B cell (primary cell): ENCODE measurements at regions not wholly inside any gene's neighbourhood (a gene's known extent, or its start where the extent isn't known, plus 50 kb on each side); places are given as distances from the start of the nearest gene placed in this dataset.

ENCODE experiments used
- ATAC-seq: fragments of 200-7000 bp; cut with Tn5 transposase; one replicate; pipeline ENCODE4 v1.10.0; 2021; ENCODE audit warnings: low read depth, mild to moderate bottlenecking, moderate number of reproducible peaks, moderate library complexity
- CTCF ChIA-PET: fragments of 350-600 bp; sonication (Branson Sonifier 250); formaldehyde crosslinking; loops from one replicate; lab custom pipeline; 2021; ENCODE audit warnings: antibody characterized with exemption, inconsistent platforms; lab: Charles Lee
- POLR2A ChIA-PET: fragments of 350-600 bp; sonication (Branson Sonifier 250); formaldehyde crosslinking; loops from one replicate; lab custom pipeline; 2021; ENCODE audit warnings: antibody characterized with exemption; lab: Charles Lee
- DNase-seq: peaks from one replicate; pipeline ENCODE4 v3.0.0; 2013
- H2AFZ ChIP-seq: 2 replicates; pipeline ENCODE4 v1.6.1; 2012; ENCODE audit warnings: mild to moderate bottlenecking, low read depth, low read length; ENCODE audit not compliant: insufficient read depth, poor library complexity, severe bottlenecking
- H3K27ac ChIP-seq, 2 donors: 1 replicate in 1 of 2; 2 replicates in 1 of 2; pipeline ENCODE4 v1.5.1; 2012 to 2013; ENCODE audit warnings: low read length in 2 of 2, mild to moderate bottlenecking in 2 of 2, moderate library complexity in 1 of 2
- H3K27me3 ChIP-seq, 4 experiments: fragments of 200-600 bp in 1 of 4; sonication (generic) in 1 of 4; replicated peaks in 1 of 4; 1 replicate in 2 of 4; 2 replicates in 2 of 4; pipeline versions ENCODE4 v1.6.1 to v1.7.0; 2013 to 2016; ENCODE audit warnings: low read length in 3 of 4, mild to moderate bottlenecking in 2 of 4, mixed read lengths in 1 of 4, moderate library complexity in 1 of 4; ENCODE audit not compliant: insufficient read depth in 4 of 4, control insufficient read depth in 3 of 4; ENCODE audit errors: control extremely low read depth in 1 of 4
- H3K36me3 ChIP-seq, 2 experiments: replicated peaks in 1 of 2; 1 replicate in 1 of 2; 2 replicates in 1 of 2; pipeline versions ENCODE4 v1.6.1 to v1.7.1; 2013; ENCODE audit warnings: low read length in 1 of 2; ENCODE audit not compliant: insufficient read depth in 2 of 2, control insufficient read depth in 1 of 2; ENCODE audit errors: control extremely low read depth in 1 of 2, extremely low read depth in 1 of 2
- H3K4me1 ChIP-seq, 2 donors: fragments of 200-600 bp in 1 of 2; sonication (generic) in 1 of 2; 1 replicate in 1 of 2; 2 replicates in 1 of 2; pipeline versions ENCODE4 v1.5.1 to v1.6.1; 2013 to 2017; ENCODE audit warnings: low read length in 2 of 2; ENCODE audit not compliant: control insufficient read depth in 2 of 2, insufficient read depth in 2 of 2
- H3K4me2 ChIP-seq: replicated peaks from 2 replicates; pipeline ENCODE3; 2012; ENCODE audit warnings: mild to moderate bottlenecking, low read depth, low read length; ENCODE audit not compliant: poor library complexity, severe bottlenecking
- H3K4me3 ChIP-seq, 5 experiments: fragments of 200-600 bp in 1 of 5; sonication (generic) in 1 of 5; 1 replicate in 3 of 5; 2 replicates in 2 of 5; pipeline versions ENCODE4 v1.5.1 to v1.7.0; 2011 to 2016; ENCODE audit warnings: low read length in 4 of 5, mild to moderate bottlenecking in 4 of 5, low read depth in 2 of 5, control low read depth in 1 of 5, moderate library complexity in 1 of 5; ENCODE audit not compliant: insufficient read depth in 1 of 5; ENCODE audit errors: control extremely low read depth in 1 of 5, extremely low read depth in 1 of 5
- H3K79me2 ChIP-seq: fragments of 200-600 bp; sonication (generic); one replicate; pipeline ENCODE4 v1.6.0; 2016; ENCODE audit warnings: low read length; ENCODE audit not compliant: control insufficient read depth, insufficient read depth
- H3K9ac ChIP-seq: fragments of 200-600 bp; sonication (generic); 2 replicates; pipeline ENCODE4 v1.6.1; 2017; ENCODE audit warnings: mild to moderate bottlenecking, low read length, moderate library complexity
- H3K9me3 ChIP-seq, 3 donors: one replicate each; pipeline versions ENCODE4 v1.6.1 to v1.7.1; 2013; ENCODE audit warnings: low read length in 2 of 3; ENCODE audit not compliant: control insufficient read depth in 2 of 3, insufficient read depth in 1 of 3; ENCODE audit errors: control extremely low read depth in 1 of 3
- H4K20me1 ChIP-seq: 2 replicates; pipeline ENCODE4 v1.6.0; 2012; ENCODE audit warnings: mild to moderate bottlenecking, low read length; ENCODE audit not compliant: insufficient read depth, control insufficient read depth, poor library complexity, severe bottlenecking
- H3K27ac Mint-ChIP-seq: one replicate; pipeline ENCODE4 v1.8.0; 2021; ENCODE audit warnings: mixed read lengths
- H3K27me3 Mint-ChIP-seq: one replicate; pipeline ENCODE4 v1.8.0; 2021; ENCODE audit warnings: mixed read lengths
- H3K4me1 Mint-ChIP-seq: one replicate; pipeline ENCODE4 v1.8.0; 2021; ENCODE audit warnings: mixed read lengths
- H3K4me3 Mint-ChIP-seq: one replicate; pipeline ENCODE4 v1.8.0; 2021; ENCODE audit warnings: mixed read lengths
- H3K9me3 Mint-ChIP-seq: one replicate; pipeline ENCODE4 v1.8.0; 2022; ENCODE audit warnings: mixed read lengths; ENCODE audit not compliant: insufficient read depth
- EZH2 ChIP-seq: IDR thresholded peaks from 2 replicates; pipeline ENCODE4 v1.6.1; 2012; ENCODE audit warnings: borderline replicate concordance, low read depth, mild to moderate bottlenecking, moderate library complexity, low read length; ENCODE audit not compliant: insufficient read depth, poor library complexity, severe bottlenecking
- WGBS: methylation state at CpG from one replicate; pipeline ENCODE4 v1.1.5; 2013; ENCODE audit warnings: missing lambda C conversion rate; ENCODE audit not compliant: insufficient coverage; 5-methylcytosine and 5-hydroxymethylcytosine counted together
- intact Hi-C: fragments of 100-400 bp; cut with micrococcal nuclease; formaldehyde crosslinking; loops from one replicate; pipeline ENCODE4 v1.10.0; 2022
- TF ChIP-seq, protein P1 (sequence below): fragments of 200-600 bp; IDR thresholded peaks from one replicate; pipeline ENCODE4 v1.8.0; 2022; ENCODE audit warnings: antibody characterized with exemption, mild to moderate bottlenecking

DNA sequence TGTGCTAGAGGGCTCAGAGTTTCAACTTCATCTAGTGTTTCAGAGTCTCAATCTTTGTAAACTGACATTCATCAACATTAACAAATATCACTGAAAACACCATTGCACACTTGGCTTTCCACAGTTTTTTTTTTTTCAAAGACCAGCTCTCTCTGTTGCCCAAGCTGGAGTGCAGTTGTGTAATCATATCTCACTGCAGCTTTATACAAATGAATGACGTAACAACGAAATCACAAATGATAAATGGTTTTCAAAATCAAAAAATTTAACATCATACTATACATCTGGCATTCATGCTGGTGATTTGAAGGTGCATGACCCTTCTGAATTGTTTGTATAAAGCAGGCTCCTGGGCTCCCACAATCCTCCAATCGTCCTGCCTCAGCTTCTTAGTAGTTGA is 248.0 kb upstream of the TMTC4 start:
- Histone ChIP-seq H3K27ac (no peak overlapping the region), H3K4me1 (no peaks in the 10 kb centered on the region), H3K9ac (no peak overlapping the region), H3K4me3 (no peak overlapping the region), H3K36me3 (no peaks in the 10 kb centered on the region), H3K79me2 (no peaks in the 10 kb centered on the region), H3K4me2 (no peak overlapping the region), H2AFZ (no peak overlapping the region), H4K20me1 (no peaks in the 10 kb centered on the region), H3K27me3 (no peaks in the 10 kb centered on the region), H3K9me3 (no peaks in the 10 kb centered on the region)
- DNase-seq (no peak), ATAC-seq (no peak)
- ChIA-PET CTCF (no interaction called here), POLR2A (no interaction called here)
- H3K9me3 Mint-ChIP-seq: no peaks in the 10 kb centered on the region
- WGBS: no CpG with 5 or more reads among the region's 3 CpGs
- H3K27me3 Mint-ChIP-seq: no peaks in the 10 kb centered on the region
- no peaks in the 10 kb centered on the region for H3K4me1 Mint-ChIP-seq
- TF ChIP-seq, protein P1, sequence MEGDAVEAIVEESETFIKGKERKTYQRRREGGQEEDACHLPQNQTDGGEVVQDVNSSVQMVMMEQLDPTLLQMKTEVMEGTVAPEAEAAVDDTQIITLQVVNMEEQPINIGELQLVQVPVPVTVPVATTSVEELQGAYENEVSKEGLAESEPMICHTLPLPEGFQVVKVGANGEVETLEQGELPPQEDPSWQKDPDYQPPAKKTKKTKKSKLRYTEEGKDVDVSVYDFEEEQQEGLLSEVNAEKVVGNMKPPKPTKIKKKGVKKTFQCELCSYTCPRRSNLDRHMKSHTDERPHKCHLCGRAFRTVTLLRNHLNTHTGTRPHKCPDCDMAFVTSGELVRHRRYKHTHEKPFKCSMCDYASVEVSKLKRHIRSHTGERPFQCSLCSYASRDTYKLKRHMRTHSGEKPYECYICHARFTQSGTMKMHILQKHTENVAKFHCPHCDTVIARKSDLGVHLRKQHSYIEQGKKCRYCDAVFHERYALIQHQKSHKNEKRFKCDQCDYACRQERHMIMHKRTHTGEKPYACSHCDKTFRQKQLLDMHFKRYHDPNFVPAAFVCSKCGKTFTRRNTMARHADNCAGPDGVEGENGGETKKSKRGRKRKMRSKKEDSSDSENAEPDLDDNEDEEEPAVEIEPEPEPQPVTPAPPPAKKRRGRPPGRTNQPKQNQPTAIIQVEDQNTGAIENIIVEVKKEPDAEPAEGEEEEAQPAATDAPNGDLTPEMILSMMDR: no peak
- TF ChIP-seq EZH2: no peak
- H3K4me3 Mint-ChIP-seq: no peak overlapping the region
- intact Hi-C loops: no loop called here
- H3K27ac Mint-ChIP-seq: no peak overlapping the region

DNA sequence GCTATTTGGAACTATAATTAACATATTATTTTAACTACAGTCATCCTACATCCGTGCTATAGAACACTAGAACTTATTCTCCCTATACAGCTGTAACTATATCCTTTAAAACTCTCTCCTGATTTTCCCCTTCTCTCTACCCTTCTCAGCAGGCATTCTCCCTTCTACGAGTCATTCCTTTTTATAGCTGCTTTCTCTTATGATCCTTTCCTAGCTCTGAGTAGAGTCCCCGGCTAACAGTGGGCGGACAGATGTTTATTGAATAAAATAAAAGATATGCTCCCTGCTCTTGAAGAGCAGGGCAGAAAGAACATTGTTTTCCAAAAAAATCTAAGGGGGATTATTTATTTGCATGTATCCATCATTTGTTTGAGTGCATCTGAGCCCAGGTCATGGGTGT is 246.5 kb upstream of the TMTC4 start:
- ChIA-PET CTCF (no interaction called here), POLR2A (no interaction called here)
- H3K4me1 ChIP-seq: no peaks in the 10 kb centered on the region
- Mint-ChIP-seq H3K4me1 (no peaks in the 10 kb centered on the region), H3K9me3 (no peaks in the 10 kb centered on the region), H3K4me3 (no peak overlapping the region), H3K27me3 (peaks cover 2% of the 10 kb centered on the region), H3K27ac (no peak overlapping the region)
- no peaks in the 10 kb centered on the region for H3K9me3 ChIP-seq
- H3K9ac ChIP-seq: no peak overlapping the region
- no peak for DNase-seq
- H3K27me3 ChIP-seq: no peaks in the 10 kb centered on the region
- no peaks in the 10 kb centered on the region for H3K36me3 ChIP-seq
- ATAC-seq: no peak
- intact Hi-C loops: no loop called here
- no peaks in the 10 kb centered on the region for H3K79me2 ChIP-seq
- H2AFZ ChIP-seq: no peak overlapping the region
- H4K20me1 ChIP-seq: no peaks in the 10 kb centered on the region
- WGBS: 85% methylated on average over 3 of the region's 4 CpGs
- H3K4me3 ChIP-seq: no peak overlapping the region
- no peak overlapping the region for H3K27ac ChIP-seq
- no peak overlapping the region for H3K4me2 ChIP-seq
- no peak for TF ChIP-seq EZH2
- TF ChIP-seq, protein P1: no peak
